HG02759 (cell line): ENCODE measurements at regions not wholly inside any gene's neighbourhood (a gene's known extent, or its start where the extent isn't known, plus 50 kb on each side); places are given as distances from the start of the nearest gene placed in this dataset.

Experiments
- ATAC-seq: cut with Tn5 transposase; IDR thresholded peaks from one replicate; pipeline ENCODE4 v1.9.1; 2021; ENCODE audit warnings: mild to moderate bottlenecking, moderate library complexity; ENCODE audit not compliant: unreplicated experiment

- no peak for ATAC-seq
Observed at GRCh38 chr16:85383836-85384832, 229.0 kb upstream of the GSE1 start.

- no peak for ATAC-seq
Observed at GRCh38 chr16:85384833-85385462, 228.2 kb upstream of the GSE1 start.

DNA sequence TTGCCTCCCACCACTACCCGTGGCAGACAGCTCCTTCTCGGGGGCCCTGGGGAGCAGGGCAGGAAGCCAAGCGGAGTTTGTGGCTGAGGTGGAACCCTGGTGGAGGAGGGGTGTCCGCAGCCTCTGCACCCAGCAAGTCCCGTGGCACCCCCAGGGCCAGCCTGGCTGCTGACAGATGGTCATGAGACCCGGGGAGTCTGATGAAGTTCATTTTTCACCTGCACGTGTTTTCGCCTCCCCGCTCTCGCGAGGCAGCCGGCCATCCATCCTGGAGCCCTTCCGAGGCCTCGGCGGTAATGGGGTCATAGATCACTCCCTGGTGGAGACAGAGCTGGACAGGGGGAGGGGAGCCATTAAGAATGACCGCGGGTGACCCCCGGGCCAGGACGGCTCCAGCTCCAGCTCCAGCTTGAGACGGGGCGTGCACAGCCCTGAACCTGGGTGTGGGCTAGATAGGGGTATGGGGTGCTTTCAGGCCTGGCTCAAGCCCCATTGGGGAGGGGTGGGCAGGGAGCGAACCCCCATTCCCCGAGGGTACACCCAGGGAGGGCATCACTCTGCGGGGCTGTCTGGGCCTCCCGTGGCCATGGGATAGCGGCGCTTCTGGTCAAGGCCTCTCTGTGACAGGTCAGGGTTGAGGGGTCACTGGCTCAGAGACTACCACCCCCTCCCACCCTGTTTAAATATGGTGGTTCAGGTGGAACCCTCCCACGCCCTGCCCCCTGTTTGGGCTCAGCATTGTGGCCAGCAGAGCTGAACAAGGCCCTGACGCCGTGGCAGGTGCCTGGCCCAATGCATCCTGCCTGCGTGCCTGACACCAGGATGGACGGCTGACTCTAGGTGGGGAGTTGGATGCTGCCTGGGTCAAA, 227.4 kb upstream of the GSE1 start:
- no peak for ATAC-seq

- ATAC-seq, result no peak
Observed at GRCh38 chr16:85386467-85387170, 226.5 kb upstream of the GSE1 start.

GRCh38 chr16:85387171-85387507, 226.0 kb upstream of the GSE1 start:
- no peak for ATAC-seq

DNA sequence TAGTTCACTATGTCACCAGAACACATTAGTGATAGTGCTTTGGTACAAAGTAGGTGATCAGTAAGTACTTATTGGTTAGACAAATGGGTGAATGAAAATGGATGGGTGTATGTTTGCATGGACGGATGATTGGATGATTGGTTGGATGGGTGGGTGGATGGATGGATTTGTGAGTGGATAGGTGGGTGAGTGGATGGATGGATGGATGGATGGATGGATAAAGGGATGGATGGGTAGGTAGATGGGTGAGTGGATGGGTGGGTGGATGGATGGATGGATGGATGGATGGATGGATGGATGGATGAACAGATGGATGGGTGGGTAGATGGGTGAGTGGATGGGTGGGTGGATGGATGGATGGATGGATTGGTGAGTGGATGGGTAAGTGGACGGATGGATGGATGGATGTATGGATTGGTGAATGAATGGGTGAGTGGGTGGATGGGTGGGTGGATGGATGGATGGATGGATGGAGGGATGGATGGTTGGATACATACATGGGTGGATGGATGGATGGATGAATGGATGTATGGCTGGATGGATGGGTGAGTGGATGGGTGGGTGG, 225.3 kb upstream of the GSE1 start:
- no peak for ATAC-seq

DNA sequence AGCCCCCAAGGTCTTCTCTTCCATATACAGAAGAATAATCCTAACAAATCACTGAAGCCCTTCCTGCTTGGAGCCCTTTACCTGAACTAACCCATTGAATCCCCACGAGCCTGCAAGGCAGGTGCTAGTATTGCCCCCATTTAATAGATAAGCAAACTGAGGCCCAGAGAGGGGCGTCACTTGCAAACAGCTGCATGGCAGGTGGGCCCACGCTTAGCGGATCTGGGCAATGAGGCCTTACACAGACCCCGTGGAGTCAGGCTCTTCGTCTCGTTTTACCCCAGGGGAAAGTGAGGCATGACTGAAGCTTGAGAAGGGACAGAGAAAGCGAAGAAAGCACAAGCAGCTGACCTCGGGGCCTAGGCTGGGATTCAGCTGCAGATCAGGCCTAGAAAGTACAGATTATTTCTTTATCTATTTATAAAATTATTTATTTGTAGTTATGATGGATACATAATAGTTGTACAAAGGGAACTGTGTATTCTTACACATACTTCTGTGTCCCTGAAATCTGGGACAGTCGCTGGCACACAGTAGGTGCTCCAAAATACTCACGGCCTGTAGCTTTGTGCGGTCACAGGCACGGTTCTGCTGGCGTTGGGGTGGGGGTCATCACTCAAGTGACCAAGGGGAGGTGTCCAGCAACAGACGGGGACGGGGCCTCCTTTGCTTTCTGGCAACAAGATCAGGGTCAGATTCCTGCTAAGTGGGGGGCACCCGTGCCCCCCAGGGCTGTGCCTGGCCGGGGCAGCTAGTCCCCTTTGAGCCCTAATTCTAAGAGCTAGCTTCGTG, 223.2 kb upstream of the GSE1 start:
- ATAC-seq, result no peak

DNA sequence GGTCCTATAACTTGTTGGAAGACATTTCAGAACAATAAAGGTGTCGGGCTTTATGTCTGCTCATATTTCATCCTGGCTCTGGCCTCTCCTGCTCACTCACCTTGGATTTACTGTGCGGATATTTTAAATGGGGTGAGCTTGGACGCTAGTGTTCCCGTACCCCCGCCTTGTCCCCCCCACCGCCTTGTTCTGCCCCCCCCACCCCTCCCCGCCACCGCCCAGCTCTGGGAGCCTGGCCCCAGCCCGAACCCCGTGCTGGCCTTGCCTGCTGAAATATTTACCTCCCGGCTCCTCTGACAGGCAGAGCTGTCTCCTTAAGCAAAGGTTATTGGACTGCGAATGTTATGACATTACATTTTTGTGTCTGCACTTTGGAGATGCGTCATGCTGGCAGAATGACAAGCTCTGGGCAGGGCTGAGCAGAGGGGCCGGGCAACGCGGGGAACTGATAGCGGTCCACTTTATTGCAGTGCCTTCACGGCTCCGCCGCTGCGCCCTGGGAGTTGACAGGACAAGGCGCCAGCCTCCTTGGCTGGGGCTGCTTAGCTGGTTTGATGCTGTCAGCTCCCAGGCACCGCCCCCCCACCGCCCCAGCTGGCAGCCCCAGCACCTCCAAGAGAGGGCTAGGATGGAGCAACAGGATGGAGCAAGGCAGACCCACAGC, 222.5 kb upstream of the GSE1 start:
- no peak for ATAC-seq

- ATAC-seq, result no peak
Observed at GRCh38 chr16:85391175-85391707, 221.9 kb upstream of the GSE1 start.

DNA sequence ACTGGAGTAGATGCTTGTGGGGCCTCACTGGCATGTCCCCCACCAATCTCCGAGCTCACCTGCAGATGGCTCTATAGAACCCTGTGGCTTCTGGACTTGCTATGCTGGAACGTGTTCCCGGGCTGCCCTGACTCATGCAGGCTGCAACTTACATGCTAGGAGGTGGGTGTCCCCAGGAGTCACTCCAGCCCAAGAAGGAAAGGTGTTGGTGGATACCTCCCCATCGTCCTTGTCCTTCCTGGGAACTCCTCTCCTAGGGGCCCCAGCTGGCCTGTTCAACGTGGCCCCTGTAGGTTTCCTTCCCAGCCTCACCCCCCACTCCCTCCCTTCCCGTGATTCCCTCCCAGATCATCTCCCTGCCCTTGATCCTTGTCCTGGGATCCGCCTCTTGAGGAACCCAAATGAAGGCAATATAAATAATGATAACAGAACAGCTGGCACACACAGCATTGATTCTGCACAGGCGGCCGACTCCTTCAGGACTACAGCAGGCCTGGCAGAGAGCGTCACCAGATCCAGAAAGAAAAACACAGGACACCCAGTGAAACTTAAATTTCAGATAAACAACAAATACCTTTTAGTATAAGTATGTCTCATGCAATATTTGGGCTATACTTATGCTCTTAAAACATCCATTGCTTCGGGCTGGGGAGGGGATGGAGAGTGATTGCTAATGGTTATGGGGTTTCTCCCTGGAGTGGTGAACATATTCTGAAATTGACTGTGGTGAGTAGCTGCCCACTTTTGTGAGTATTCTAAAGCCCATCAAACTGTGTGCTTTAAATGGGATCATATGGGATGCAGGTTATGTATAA, 221.1 kb upstream of the GSE1 start:
- ATAC-seq, result no peak

DNA sequence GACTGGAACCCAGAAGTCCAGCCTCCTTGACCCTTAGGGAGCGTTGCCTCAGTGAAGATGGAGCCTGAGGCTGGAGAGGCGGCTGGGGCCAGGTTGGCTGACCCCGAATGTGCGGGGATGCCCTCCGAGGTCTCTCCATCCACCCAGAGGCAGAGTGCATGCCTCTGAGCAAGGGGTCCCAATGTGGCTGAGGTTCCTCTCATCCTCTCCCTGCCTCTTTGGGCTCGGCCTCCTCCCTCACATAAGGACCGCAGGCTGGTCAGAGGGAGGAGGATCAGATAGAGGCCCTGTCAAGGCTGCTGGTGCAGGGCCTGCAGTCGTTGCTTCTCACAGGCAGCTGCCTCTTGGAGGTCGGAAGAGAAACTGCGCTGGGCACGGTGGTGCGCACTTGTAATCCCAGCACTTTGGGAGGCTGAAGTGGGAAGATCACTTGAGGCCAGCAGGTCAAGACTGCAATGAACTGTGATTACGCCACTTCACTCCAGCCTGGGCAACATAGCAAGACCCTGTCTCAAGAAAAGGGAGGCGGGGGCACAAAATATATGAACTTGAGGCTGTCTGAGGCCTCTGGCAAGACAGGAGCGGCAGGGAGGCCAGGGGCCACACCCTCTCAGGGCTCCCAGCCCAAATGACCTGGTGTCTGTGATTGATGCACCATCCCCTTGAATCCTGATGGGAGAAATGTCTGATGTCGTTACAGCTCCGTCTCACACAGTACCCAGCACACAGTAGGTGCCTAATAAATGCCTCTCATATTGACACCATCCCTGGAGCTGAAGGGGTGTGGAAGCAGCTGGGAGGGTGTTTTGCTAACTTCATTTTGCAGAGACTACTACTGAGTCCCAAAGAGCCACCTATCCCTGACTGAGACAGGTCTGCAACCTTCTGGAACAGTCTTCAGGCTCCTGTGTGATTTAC, 220.1 kb upstream of the GSE1 start:
- no peak for ATAC-seq

DNA sequence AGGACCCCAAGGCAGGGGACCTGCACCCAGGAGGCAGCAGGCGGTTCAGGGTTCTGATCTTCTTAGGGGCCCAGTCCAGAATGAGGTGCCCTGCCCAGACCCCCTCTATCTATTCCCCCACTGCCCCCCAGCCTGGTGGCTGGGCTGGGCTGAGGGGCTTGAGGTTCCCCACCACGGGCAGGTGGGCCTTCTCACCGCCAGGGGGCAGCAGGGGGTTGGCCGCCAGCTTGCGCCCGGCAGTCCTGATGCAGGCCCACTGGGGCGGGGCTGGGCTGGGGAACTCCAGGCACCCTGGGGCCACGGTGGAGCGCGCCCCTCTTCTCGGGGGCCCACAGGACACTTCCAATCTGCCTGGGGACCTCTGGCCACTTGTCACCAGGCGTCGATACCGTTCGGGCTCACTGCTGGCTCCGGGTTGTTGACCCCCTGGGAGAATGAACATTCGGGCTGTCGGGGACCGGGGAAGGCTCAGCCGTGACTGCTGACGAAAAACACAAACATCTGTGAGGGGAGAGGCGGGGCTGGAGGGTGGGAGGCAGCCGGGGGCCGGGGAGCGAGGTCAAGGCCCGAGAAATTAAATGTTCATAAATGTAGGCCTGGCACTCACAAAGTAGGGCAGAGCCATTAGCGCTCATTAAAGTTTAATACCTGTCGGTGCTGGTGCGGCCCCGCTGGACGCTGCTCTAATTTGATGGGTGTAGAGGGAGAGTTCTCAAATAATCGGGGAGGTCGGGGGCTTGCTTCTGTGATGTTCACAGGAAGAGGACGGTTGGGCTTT, 219.3 kb upstream of the GSE1 start:
- ATAC-seq, result no peak

- no peak for ATAC-seq
Observed at GRCh38 chr16:85394456-85395206, 218.5 kb upstream of the GSE1 start.

DNA sequence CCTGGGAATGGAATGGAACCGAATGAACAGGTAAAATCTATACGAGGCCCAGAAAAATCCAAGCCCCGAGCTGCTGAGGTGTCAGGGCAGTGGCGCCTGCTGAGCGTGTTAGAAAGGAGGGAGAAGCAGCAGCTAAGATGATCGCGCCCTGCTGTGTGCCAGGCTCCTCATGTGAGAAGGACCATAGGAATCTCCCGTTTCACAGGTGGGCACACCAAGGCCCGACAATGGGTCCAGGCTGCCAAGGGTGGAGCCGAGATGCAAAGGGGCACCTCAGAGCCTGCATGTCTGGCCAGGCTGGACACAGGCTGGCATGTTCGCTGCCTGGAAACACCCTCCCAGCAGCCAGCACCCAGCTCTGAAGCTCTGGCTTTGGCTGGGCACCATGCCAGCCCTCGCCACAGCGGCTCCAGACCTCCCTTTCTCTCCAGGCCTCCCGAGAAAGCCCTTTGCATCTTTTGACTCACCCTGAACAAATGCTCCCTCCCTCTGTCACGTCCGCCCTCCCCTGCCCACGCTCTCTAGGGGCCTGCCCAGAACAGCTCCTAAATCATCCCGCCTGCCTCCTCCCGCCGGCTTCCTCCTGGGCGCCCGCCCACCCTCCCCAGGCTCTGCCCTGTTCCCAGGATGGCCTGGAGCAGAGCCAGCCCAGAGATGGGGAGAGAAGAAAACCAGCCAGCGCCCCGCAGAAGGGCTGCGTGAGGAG, 217.8 kb upstream of the GSE1 start:
- no peak for ATAC-seq
